Hepatocyte (in vitro differentiated cells): ENCODE measurements at regions not wholly inside any gene's neighbourhood (a gene's known extent, or its start where the extent isn't known, plus 50 kb on each side); places are given as distances from the start of the nearest gene placed in this dataset.

ENCODE experiments used
- DNase-seq: peaks from one replicate; pipeline ENCODE4 v3.0.0-alpha.2; 2016; ENCODE audit warnings: low spot score
- H2AFZ ChIP-seq: fragments of 200-600 bp; sonication (generic); 2 replicates; pipeline ENCODE4 v1.6.0; 2016; ENCODE audit warnings: antibody characterized with exemption, mild to moderate bottlenecking
- H3K27ac ChIP-seq: fragments of 200-600 bp; sonication (generic); 2 replicates; pipeline ENCODE4 v1.5.1; 2016; ENCODE audit warnings: mild to moderate bottlenecking
- H3K27me3 ChIP-seq: fragments of 200-600 bp; sonication (generic); 2 replicates; pipeline ENCODE4 v1.6.1; 2016
- H3K36me3 ChIP-seq: fragments of 200-600 bp; sonication (generic); replicated peaks from 2 replicates; pipeline ENCODE4 v1.5.1; 2016; ENCODE audit warnings: low read depth; ENCODE audit not compliant: insufficient read depth
- H3K4me1 ChIP-seq: fragments of 200-600 bp; sonication (generic); 2 replicates; pipeline ENCODE4 v1.5.1; 2016; ENCODE audit warnings: mild to moderate bottlenecking, moderate library complexity; ENCODE audit not compliant: insufficient read depth
- H3K4me2 ChIP-seq: fragments of 200-600 bp; sonication (generic); 2 replicates; pipeline ENCODE4 v1.6.0; 2016
- H3K4me3 ChIP-seq: fragments of 200-600 bp; sonication (generic); 2 replicates; pipeline ENCODE4 v1.5.1; 2016; ENCODE audit warnings: mild to moderate bottlenecking
- H3K79me2 ChIP-seq: fragments of 200-600 bp; sonication (generic); 2 replicates; pipeline ENCODE4 v1.6.0; 2017; ENCODE audit warnings: mild to moderate bottlenecking
- H3K9me2 ChIP-seq: fragments of 200-600 bp; sonication (generic); replicated peaks from 2 replicates; pipeline ENCODE4 v1.6.0; 2017; ENCODE audit warnings: mild to moderate bottlenecking; ENCODE audit not compliant: insufficient read depth
- H3K9me3 ChIP-seq: fragments of 200-600 bp; sonication (generic); 2 replicates; pipeline ENCODE4 v1.5.1; 2016; ENCODE audit warnings: low read depth, mild to moderate bottlenecking
- H4K20me1 ChIP-seq: fragments of 200-600 bp; sonication (generic); 2 replicates; pipeline ENCODE4 v1.6.0; 2016; ENCODE audit warnings: mild to moderate bottlenecking; ENCODE audit not compliant: insufficient read depth, poor library complexity, severe bottlenecking
- CTCF ChIP-seq: fragments of 200-600 bp; sonication (generic); IDR thresholded peaks from 2 replicates; pipeline ENCODE4 v1.5.1; 2016; ENCODE audit warnings: antibody characterized with exemption, mild to moderate bottlenecking; ENCODE audit not compliant: poor library complexity
- EZH2 ChIP-seq: fragments of 200-600 bp; sonication (generic); IDR thresholded peaks from 2 replicates; pipeline ENCODE4 v1.6.1; 2016; ENCODE audit warnings: antibody characterized with exemption, mild to moderate bottlenecking, borderline replicate concordance
- EZH2phosphoT487 ChIP-seq: fragments of 200-600 bp; sonication (generic); IDR thresholded peaks from one replicate; pipeline ENCODE4 v1.6.1; 2018; ENCODE audit warnings: antibody characterized with exemption, mild to moderate bottlenecking, low read depth, moderate library complexity; ENCODE audit not compliant: unreplicated experiment, severe bottlenecking
- WGBS: methylation state at CpG from one replicate; pipeline ENCODE4 v1.1.6; 2016; ENCODE audit warnings: low lambda C conversion rate; ENCODE audit errors: missing lambda C conversion rate; 5-methylcytosine and 5-hydroxymethylcytosine counted together

- Histone ChIP-seq H4K20me1 (no peaks in the 10 kb centered on the region), H3K79me2 (no peaks in the 10 kb centered on the region), H3K4me3 (no peak overlapping the region), H3K4me2 (no peak overlapping the region), H3K36me3 (no peaks in the 10 kb centered on the region), H3K27me3 (no peaks in the 10 kb centered on the region), H3K9me3 (no peaks in the 10 kb centered on the region), H2AFZ (no peak overlapping the region), H3K4me1 (no peaks in the 10 kb centered on the region), H3K27ac (no peak overlapping the region), H3K9me2 (no peaks in the 10 kb centered on the region)
- DNase-seq: no peak
- TF ChIP-seq CTCF (no peak), EZH2 (no peak), EZH2phosphoT487 (no peak)
- 84% methylated on average over 1 of the region's 1 CpG for WGBS
Measured at GRCh38 chr3:147795418-147795817, 386.3 kb downstream of the ZIC1 start.

DNA sequence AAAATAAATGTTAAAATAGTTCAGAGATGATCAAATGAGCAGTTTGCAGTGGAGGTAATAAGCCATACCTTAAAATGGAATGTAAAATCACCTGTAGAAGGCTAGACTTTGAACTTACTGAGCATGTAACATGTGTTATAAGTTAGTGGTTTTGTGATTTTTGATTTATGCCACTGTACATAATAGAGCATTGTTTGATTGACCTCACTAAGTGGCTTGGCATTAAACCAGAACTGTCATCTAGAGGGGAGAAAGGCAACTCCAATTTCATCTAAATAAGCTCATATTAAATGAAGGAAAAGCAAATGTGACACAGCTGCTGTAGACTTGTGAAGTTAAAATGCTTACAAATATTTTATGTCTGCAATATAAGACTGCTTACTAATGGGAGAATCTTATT is 387.9 kb downstream of the ZIC1 start:
- no peak for DNase-seq
- TF ChIP-seq EZH2phosphoT487: no peak
- TF ChIP-seq CTCF: no peak
- TF ChIP-seq EZH2: no peak
- Histone ChIP-seq H3K9me2 (no peaks in the 10 kb centered on the region), H3K4me2 (no peak overlapping the region), H3K4me3 (no peak overlapping the region), H2AFZ (no peak overlapping the region), H4K20me1 (no peaks in the 10 kb centered on the region), H3K27me3 (no peaks in the 10 kb centered on the region), H3K79me2 (no peaks in the 10 kb centered on the region), H3K36me3 (no peaks in the 10 kb centered on the region), H3K27ac (no peak overlapping the region), H3K9me3 (no peaks in the 10 kb centered on the region), H3K4me1 (no peaks in the 10 kb centered on the region)

DNA sequence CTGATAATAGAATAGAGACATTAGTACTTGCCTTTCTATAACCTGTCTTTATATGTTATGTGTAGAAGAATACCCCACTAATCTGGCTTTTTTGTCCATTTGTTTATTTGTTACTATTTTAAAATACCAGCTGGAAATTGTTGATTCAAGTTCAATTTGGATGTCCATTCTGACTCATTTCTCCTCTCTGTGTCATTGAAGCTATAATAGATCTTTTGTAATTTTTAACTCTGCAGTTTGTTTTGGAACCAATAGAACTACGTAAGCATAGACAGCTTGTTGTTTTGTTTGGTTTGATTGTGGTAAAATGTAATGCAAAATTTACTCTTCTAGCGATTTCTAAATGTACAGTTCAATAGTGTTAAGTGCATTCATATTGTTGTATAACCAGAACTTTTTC is 390.4 kb downstream of the ZIC1 start:
- no peaks in the 10 kb centered on the region for H3K36me3 ChIP-seq
- H4K20me1 ChIP-seq: no peaks in the 10 kb centered on the region
- no peaks in the 10 kb centered on the region for H3K27me3 ChIP-seq
- TF ChIP-seq CTCF: no peak
- TF ChIP-seq EZH2phosphoT487: no peak
- no peak for TF ChIP-seq EZH2
- no peak overlapping the region for H2AFZ ChIP-seq
- no peak overlapping the region for H3K4me3 ChIP-seq
- H3K9me2 ChIP-seq: no peaks in the 10 kb centered on the region
- H3K27ac ChIP-seq: no peak overlapping the region
- no peak for DNase-seq
- no peak overlapping the region for H3K4me2 ChIP-seq
- H3K4me1 ChIP-seq: no peaks in the 10 kb centered on the region
- H3K9me3 ChIP-seq: no peaks in the 10 kb centered on the region
- WGBS: 82% methylated on average over 2 of the region's 2 CpGs
- H3K79me2 ChIP-seq: no peaks in the 10 kb centered on the region

DNA sequence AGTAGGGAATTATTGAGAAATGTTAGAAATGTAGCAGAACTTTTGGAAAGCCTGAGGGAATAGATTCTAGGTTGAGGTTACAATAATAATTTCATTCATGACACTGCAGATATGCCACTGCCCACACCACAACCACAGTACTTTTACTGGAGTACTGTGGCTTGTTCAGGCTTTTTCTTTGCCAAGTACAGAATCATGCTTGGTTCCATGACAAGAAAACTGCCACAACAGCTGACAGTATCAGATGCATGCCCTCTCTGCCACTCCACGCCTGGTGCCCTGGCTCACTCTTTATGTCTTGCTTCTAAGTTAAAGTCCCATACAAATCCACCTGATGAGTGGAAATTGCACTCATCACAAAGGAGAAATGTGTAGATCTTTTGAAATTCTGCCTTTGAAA is 398.6 kb downstream of the ZIC1 start:
- Histone ChIP-seq H3K9me3 (no peaks in the 10 kb centered on the region), H3K4me2 (no peak overlapping the region), H3K9me2 (no peaks in the 10 kb centered on the region), H3K27ac (no peak overlapping the region), H3K4me3 (no peak overlapping the region), H3K27me3 (no peaks in the 10 kb centered on the region), H3K4me1 (no peaks in the 10 kb centered on the region), H2AFZ (no peak overlapping the region), H4K20me1 (no peaks in the 10 kb centered on the region), H3K36me3 (no peaks in the 10 kb centered on the region), H3K79me2 (no peaks in the 10 kb centered on the region)
- WGBS: 97% methylated on average over 1 of the region's 1 CpG
- TF ChIP-seq EZH2: no peak
- TF ChIP-seq EZH2phosphoT487: no peak
- TF ChIP-seq CTCF: no peak
- DNase-seq: no peak
